Astrocyte of the spinal cord (primary cell): ENCODE measurements at regions not wholly inside any gene's neighbourhood (a gene's known extent, or its start where the extent isn't known, plus 50 kb on each side); places are given as distances from the start of the nearest gene placed in this dataset.

Experiments used
- DNase-seq: peaks from one replicate; pipeline ENCODE4 v3.0.0; 2011; ENCODE audit warnings: low read depth, low spot score
- H3K4me3 ChIP-seq: 2 replicates; pipeline ENCODE4 v1.5.1; 2011; ENCODE audit warnings: low read depth, mild to moderate bottlenecking, low read length, moderate library complexity
- in situ Hi-C: cut with HindIII; loops from 2 replicates; pipeline ENCODE4 v1.10.0; 2017; ENCODE audit warnings: low sequenced_read_pairs
- TF ChIP-seq, protein P1 (sequence below): IDR thresholded peaks from 2 replicates; pipeline ENCODE4 v1.5.1; 2012; ENCODE audit warnings: low read depth, mild to moderate bottlenecking, low read length, inconsistent platforms

DNA sequence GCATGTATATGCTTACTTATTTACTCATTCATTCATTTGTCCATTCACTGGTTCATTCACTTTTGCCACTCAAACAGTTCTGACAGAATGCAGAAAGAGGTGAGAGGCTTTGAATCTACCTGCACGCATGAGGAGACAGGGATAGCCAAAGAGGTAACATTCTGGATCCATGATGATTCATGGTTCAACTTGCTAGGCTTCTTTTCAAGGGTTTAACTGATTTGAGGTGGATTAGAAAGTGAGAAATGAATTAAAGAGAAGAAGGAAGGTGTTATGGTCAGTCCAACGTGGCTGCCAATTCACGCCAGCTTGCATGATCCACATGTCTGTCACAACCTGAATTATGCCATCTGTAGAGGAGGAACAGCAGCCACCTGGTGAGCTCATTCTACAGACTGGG is 260.6 kb downstream of the ARRDC4 start:
- no peak for DNase-seq
- in situ Hi-C loops, result no loop called here
- H3K4me3 ChIP-seq, result no peak overlapping the region
- TF ChIP-seq, protein P1, sequence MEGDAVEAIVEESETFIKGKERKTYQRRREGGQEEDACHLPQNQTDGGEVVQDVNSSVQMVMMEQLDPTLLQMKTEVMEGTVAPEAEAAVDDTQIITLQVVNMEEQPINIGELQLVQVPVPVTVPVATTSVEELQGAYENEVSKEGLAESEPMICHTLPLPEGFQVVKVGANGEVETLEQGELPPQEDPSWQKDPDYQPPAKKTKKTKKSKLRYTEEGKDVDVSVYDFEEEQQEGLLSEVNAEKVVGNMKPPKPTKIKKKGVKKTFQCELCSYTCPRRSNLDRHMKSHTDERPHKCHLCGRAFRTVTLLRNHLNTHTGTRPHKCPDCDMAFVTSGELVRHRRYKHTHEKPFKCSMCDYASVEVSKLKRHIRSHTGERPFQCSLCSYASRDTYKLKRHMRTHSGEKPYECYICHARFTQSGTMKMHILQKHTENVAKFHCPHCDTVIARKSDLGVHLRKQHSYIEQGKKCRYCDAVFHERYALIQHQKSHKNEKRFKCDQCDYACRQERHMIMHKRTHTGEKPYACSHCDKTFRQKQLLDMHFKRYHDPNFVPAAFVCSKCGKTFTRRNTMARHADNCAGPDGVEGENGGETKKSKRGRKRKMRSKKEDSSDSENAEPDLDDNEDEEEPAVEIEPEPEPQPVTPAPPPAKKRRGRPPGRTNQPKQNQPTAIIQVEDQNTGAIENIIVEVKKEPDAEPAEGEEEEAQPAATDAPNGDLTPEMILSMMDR, result no peak

DNA sequence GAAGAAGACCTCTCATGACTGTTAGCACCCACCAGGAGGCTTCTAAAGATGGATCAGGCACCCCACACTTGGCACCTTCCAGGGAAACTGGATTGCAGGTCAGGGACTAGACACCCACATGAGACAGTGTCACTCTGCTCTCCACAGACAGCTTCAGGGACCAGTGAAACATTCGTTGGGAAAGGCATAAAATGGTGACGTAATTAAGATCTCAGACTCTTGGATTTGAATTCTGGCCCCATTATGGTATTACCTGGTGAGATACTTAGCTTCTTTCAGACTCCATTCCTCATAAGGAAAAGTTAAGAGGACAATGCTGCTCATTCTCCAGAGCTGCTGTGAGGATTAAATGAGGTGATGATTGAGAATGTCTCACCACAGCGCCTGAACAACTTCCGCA is 261.1 kb downstream of the ARRDC4 start:
- in situ Hi-C loops, result no loop called here
- no peak overlapping the region for H3K4me3 ChIP-seq
- no peak for DNase-seq
- TF ChIP-seq, protein P1, result no peak

DNA sequence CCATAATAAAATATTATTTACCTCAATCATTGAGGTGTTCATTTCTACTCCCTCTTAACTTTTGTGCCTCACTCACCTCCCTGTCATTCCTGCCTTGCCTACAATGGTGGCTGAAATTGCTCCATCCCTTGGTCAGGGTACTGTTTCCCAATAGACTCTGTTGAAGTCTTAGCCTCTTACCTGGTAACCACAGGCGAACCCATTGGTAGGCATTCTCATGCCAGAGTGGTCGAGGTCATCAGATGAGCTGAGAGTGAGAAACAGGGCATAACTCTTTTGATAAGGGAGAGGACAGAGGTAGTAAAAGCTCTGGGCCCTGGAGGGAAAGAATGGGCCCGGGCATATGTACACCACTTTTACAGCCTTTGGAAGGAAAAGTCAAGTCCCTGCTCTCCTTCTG is 265.6 kb downstream of the ARRDC4 start:
- no peak for DNase-seq
- in situ Hi-C loops, result no loop called here
- H3K4me3 ChIP-seq, result no peak overlapping the region
- TF ChIP-seq, protein P1, result no peak

DNA sequence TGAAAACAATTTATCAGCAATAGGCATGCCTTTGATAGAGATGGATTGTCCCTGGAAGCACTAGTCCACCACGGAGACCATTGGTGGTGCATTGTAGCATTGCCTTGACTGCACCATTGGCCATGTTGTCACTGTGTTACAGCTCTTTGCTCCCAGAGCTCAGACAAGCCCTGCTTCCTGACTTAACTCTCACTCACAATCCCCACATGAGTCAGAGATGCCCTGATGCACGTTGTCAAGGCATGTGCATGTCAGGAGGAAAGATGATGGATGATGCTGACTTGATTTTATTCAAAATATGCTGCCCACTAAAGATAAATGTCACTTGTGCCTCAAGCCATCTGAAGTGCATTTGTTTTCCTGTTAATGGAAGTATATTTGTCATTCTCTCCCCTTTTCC is 266.1 kb downstream of the ARRDC4 start:
- no peak overlapping the region for H3K4me3 ChIP-seq
- in situ Hi-C loops, result no loop called here
- TF ChIP-seq, protein P1, result no peak
- DNase-seq, result no peak

DNA sequence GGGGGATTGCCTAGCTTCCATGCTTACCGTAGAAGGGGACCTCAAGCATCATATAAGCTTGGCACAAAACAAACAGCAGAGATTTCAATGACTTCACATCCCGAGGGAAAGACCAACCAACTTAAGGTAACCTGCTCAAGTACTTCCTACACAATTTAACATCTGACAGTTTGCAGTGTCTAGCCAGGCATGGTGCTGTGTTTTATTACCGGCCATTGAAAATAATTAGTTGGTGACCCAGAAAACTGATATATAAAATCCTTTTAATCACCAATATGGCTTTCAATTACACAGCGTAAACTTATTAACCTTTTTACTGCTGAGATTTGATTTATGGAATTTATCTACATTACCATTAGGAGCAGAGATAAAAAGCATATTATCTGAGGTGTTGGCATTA is 268.3 kb downstream of the ARRDC4 start:
- DNase-seq, result no peak
- H3K4me3 ChIP-seq, result no peak overlapping the region
- in situ Hi-C loops, result no loop called here
- TF ChIP-seq, protein P1, result no peak

DNA sequence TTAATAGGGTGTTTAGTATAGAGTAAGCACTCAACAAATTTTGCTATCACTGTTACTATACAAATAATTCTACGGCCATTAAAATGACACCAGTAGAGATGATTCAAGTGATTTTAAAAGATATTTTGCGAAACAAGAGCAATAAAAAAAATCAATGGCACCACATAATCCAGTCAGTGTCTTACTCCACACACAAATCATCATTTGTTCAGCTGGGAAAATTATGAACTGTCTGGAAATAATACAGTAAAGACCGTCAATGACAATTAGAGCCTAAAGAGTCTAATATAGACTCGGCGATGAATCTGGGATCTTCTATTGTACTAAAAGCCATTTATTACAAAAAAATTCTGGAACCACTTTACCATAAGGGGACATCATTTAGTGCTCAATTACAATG is 270.5 kb downstream of the ARRDC4 start:
- in situ Hi-C loops, result no loop called here
- no peak overlapping the region for H3K4me3 ChIP-seq
- no peak for DNase-seq
- TF ChIP-seq, protein P1, result no peak
